HepG2 (cell line): ENCODE measurements at regions not wholly inside any gene's neighbourhood (a gene's known extent, or its start where the extent isn't known, plus 50 kb on each side); places are given as distances from the start of the nearest gene placed in this dataset.

Experiments used
- KDM5A ChIP-seq: fragments of 200-600 bp; sonication (generic); IDR thresholded peaks from 2 replicates; pipeline ENCODE4 v1.7.0; 2018; ENCODE audit warnings: antibody characterized with exemption, mild to moderate bottlenecking, low read length, borderline replicate concordance
- ZNF407 ChIP-seq: sonication (generic); formaldehyde crosslinking; IDR thresholded peaks from one replicate; pipeline ENCODE4 v1.5.1; 2020; ENCODE audit warnings: mild to moderate bottlenecking, missing genetic modification reagents; ENCODE audit errors: not compliant biosample characterization

GRCh38 chr3:24047513-24047912, 102.4 kb downstream of the NR1D2 start:
- TF ChIP-seq KDM5A (no peak), ZNF407 (no peak)
